H1 (cell line): ENCODE measurements at regions not wholly inside any gene's neighbourhood (a gene's known extent, or its start where the extent isn't known, plus 50 kb on each side); places are given as distances from the start of the nearest gene placed in this dataset.

Source experiments
- BACH1 ChIP-seq: IDR thresholded peaks from 2 replicates; pipeline ENCODE4 v1.6.1; 2012; ENCODE audit warnings: low read length, improper control_type of control experiment
- BCL11A ChIP-seq, 2 experiments: IDR thresholded peaks; one replicate each; pipeline ENCODE4 v1.6.1; 2011; ENCODE audit warnings: low read depth in 2 of 2, low read length in 2 of 2, mild to moderate bottlenecking in 2 of 2
- CTBP2 ChIP-seq: IDR thresholded peaks from 2 replicates; pipeline ENCODE4 v1.7.0; 2011; ENCODE audit warnings: borderline replicate concordance, mild to moderate bottlenecking, moderate library complexity, mixed read lengths, low read length; ENCODE audit not compliant: insufficient read depth, insufficient read length
- EP300 ChIP-seq, 2 experiments: IDR thresholded peaks; 1 replicate in 1 of 2; 2 replicates in 1 of 2; pipeline ENCODE4 v1.6.1; 2011 to 2012; ENCODE audit warnings: low read depth in 2 of 2, low read length in 2 of 2, mild to moderate bottlenecking in 2 of 2, borderline replicate concordance in 1 of 2, inconsistent platforms in 1 of 2, moderate library complexity in 1 of 2
- HDAC6 ChIP-seq: IDR thresholded peaks from one replicate; pipeline ENCODE4 v1.7.1; 2012; ENCODE audit warnings: low read depth, mild to moderate bottlenecking, inconsistent platforms, low read length, moderate library complexity
- JUND ChIP-seq: IDR thresholded peaks from 2 replicates; pipeline ENCODE4 v1.6.1; 2011; ENCODE audit warnings: mild to moderate bottlenecking, improper control_type of control experiment, low read length
- SIX5 ChIP-seq: IDR thresholded peaks from 2 replicates; pipeline ENCODE4 v1.6.1; 2011; ENCODE audit warnings: mild to moderate bottlenecking, low read depth, low read length
- TBP ChIP-seq: IDR thresholded peaks from 2 replicates; pipeline ENCODE4 v1.6.1; 2011; ENCODE audit warnings: low read depth, low read length, improper control_type of control experiment
- ZNF274 ChIP-seq: IDR thresholded peaks from 2 replicates; pipeline ENCODE4 v1.7.0; 2012; ENCODE audit warnings: low read length, borderline replicate concordance; ENCODE audit errors: extremely low read depth
- TF ChIP-seq, protein P1 (sequence below): IDR thresholded peaks from 2 replicates; pipeline ENCODE4 v1.6.1; 2012; ENCODE audit warnings: inconsistent platforms

DNA sequence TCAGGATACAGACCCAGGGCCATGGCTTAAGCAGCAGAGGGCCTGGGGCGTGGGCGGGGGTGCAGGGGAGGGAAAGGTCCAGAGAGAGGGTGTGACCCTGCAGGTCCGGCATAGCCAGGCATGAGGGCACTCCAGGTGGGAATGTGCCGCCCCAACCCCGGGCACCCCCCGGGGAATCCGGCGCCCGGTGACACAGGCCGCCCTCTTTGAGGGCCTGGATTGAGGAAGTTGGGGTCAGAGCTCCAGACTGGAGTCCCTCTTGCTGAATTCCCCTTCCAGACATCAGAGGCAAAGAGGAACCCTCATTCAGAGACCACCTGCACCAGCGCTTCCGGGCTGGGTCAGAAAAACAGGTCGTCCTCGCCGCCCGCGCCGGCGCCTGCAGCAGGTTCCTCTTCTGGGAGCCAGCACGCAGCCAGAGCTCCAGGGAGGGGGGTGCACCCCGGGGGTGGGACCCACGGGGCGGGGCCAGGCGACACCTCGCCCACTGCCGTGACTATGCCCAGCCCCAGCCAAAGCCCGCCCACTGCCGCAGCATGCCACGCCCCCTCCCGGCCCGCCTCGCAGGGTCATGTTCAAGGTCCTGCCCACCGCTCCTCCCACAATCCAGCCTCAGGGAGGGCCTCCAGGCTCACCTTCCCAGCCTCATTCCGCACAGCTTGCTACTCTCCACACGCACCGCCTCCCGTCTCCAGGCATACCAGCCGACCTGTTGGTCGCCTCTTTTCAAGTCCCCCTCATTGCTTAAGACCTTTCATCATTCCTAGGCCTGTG, 98.3 kb upstream of the ID2 start (continued):
- TF ChIP-seq TBP (no peak; the same call in 1 of the 2 replicates), BACH1 (no peak), EP300 (IDR thresholded peaks at IDR 0.05; ENCODE audit: borderline replicate concordance in 1 of 2, low read depth in 2 of 2, low read length in 2 of 2) (no peak), SIX5 (no peak), CTBP2 (no peak), HDAC6 (no peak), ZNF274 (no peak), JUND (no peak), BCL11A (IDR thresholded peaks at IDR 0.05; ENCODE audit: low read depth in 2 of 2, low read length in 2 of 2) (no peak)
- TF ChIP-seq, protein P1, sequence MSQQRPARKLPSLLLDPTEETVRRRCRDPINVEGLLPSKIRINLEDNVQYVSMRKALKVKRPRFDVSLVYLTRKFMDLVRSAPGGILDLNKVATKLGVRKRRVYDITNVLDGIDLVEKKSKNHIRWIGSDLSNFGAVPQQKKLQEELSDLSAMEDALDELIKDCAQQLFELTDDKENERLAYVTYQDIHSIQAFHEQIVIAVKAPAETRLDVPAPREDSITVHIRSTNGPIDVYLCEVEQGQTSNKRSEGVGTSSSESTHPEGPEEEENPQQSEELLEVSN = no peak; the same call in 1 of the 2 replicates
